ENCODE measurements at regions not wholly inside any gene's neighbourhood (a gene's known extent, or its start where the extent isn't known, plus 50 kb on each side); places are given as distances from the start of the nearest gene placed in this dataset.

- no peak for DNase-seq
Measured at GRCh38 chr5:167802755-167803431, 488.6 kb upstream of the WWC1 start.

- DNase-seq = no peak
Measured at GRCh38 chr5:167804512-167805220, 486.8 kb upstream of the WWC1 start.

GRCh38 chr5:167810573-167810972 is 480.9 kb upstream of the WWC1 start:
- no peak for DNase-seq

- no peak for DNase-seq
Measured at GRCh38 chr5:167812871-167813270, 478.6 kb upstream of the WWC1 start.

GRCh38 chr5:167813389-167813788 is 478.1 kb upstream of the WWC1 start:
- DNase-seq = no peak

- no peak for DNase-seq
Measured at GRCh38 chr5:167814040-167814439, 477.4 kb upstream of the WWC1 start.

- no peak for DNase-seq
Measured at GRCh38 chr5:167814828-167815227, 476.6 kb upstream of the WWC1 start.

GRCh38 chr5:167816354-167816753 is 475.1 kb upstream of the WWC1 start:
- no peak for DNase-seq

- no peak for DNase-seq
Measured at GRCh38 chr5:167816864-167817263, 474.6 kb upstream of the WWC1 start.

GRCh38 chr5:167819406-167819805 is 472.0 kb upstream of the WWC1 start:
- DNase-seq = no peak

GRCh38 chr5:167820101-167820990 is 471.1 kb upstream of the WWC1 start:
- no peak for DNase-seq

- no peak for DNase-seq
Measured at GRCh38 chr5:167821151-167821550, 470.3 kb upstream of the WWC1 start.

- no peak for DNase-seq
Measured at GRCh38 chr5:167821669-167822068, 469.8 kb upstream of the WWC1 start.

- no peak for DNase-seq
Measured at GRCh38 chr5:167822241-167822640, 469.2 kb upstream of the WWC1 start.

GRCh38 chr5:167823405-167823804 is 468.0 kb upstream of the WWC1 start:
- DNase-seq = no peak

- no peak for DNase-seq
Measured at GRCh38 chr5:167827766-167828165, 463.7 kb upstream of the WWC1 start.

GRCh38 chr5:167831754-167832504 is 459.5 kb upstream of the WWC1 start:
- no peak for DNase-seq

GRCh38 chr5:167832609-167833008 is 458.8 kb upstream of the WWC1 start:
- DNase-seq = no peak

GRCh38 chr5:167833456-167833855 is 458.0 kb upstream of the WWC1 start:
- no peak for DNase-seq

- no peak for DNase-seq
Measured at GRCh38 chr5:167835146-167835545, 456.3 kb upstream of the WWC1 start.

- DNase-seq = no peak
Measured at GRCh38 chr5:167837127-167837526, 454.3 kb upstream of the WWC1 start.

- no peak for DNase-seq
Measured at GRCh38 chr5:167839065-167839464, 452.4 kb upstream of the WWC1 start.

Measured in CD4-positive, alpha-beta T cell treated with Interleukin-6 for 4 hours (primary cell).